22Rv1 (cell line): ENCODE measurements at regions not wholly inside any gene's neighbourhood (a gene's known extent, or its start where the extent isn't known, plus 50 kb on each side); places are given as distances from the start of the nearest gene placed in this dataset.

Source experiments
- ZFX ChIP-seq: fragments of 450-650 bp; IDR thresholded peaks from 2 replicates; pipeline ENCODE4 v1.6.1; 2017; ENCODE audit warnings: antibody characterized with exemption, borderline replicate concordance
- TF ChIP-seq, protein P1 (sequence below): fragments of 450-650 bp; IDR thresholded peaks from 2 replicates; pipeline ENCODE4 v1.5.1; 2017; ENCODE audit warnings: mild to moderate bottlenecking

DNA sequence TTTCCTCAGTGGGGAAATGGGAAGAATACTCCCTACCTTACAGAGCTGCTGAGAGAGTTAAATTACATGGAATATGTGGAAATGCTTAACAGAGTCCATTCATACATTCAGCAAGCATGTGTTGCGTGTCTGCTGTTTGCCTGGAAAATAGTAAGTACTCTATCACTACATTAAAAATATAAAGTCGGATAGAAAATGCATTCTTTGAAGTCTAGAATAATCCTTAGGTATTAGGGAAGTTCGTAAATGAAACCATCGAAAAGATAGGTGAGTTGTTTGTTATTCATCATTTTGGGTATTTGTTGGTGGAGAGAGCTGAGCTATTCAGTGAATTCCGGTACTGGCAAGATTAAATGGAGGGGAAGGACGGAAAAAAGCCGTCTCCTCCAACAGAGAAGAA is 200.1 kb downstream of the OPA1 start:
- TF ChIP-seq, protein P1, sequence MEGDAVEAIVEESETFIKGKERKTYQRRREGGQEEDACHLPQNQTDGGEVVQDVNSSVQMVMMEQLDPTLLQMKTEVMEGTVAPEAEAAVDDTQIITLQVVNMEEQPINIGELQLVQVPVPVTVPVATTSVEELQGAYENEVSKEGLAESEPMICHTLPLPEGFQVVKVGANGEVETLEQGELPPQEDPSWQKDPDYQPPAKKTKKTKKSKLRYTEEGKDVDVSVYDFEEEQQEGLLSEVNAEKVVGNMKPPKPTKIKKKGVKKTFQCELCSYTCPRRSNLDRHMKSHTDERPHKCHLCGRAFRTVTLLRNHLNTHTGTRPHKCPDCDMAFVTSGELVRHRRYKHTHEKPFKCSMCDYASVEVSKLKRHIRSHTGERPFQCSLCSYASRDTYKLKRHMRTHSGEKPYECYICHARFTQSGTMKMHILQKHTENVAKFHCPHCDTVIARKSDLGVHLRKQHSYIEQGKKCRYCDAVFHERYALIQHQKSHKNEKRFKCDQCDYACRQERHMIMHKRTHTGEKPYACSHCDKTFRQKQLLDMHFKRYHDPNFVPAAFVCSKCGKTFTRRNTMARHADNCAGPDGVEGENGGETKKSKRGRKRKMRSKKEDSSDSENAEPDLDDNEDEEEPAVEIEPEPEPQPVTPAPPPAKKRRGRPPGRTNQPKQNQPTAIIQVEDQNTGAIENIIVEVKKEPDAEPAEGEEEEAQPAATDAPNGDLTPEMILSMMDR = no peak
- no peak for TF ChIP-seq ZFX
